Lower leg skin (tissue), 4 donors: ENCODE measurements at regions not wholly inside any gene's neighbourhood (a gene's known extent, or its start where the extent isn't known, plus 50 kb on each side); places are given as distances from the start of the nearest gene placed in this dataset.
"Not testable (repeated sequence)": the region's sequence is repeated elsewhere in the genome, so short reads cannot be mapped to it uniquely, and the experiment has no call there.

Experiments used
- DNase-seq, 2 donors: peaks; one replicate each; pipeline ENCODE4 v3.0.0-alpha.2; 2019; ENCODE audit warnings: low spot score in 2 of 2
- H3K4me3 ChIP-seq: fragments of 200-600 bp; sonication (generic); 2 replicates; pipeline ENCODE4 v1.5.1; 2017; ENCODE audit warnings: mild to moderate bottlenecking, low read depth; ENCODE audit not compliant: poor library complexity, severe bottlenecking
- CTCF ChIP-seq, 3 donors: fragments of 450-650 bp; IDR thresholded peaks; one replicate each; pipeline ENCODE4 v1.5.1; 2016; ENCODE audit warnings: antibody characterized with exemption in 3 of 3, mild to moderate bottlenecking in 3 of 3, moderate library complexity in 2 of 3
- POLR2A ChIP-seq, 2 donors: fragments of 450-650 bp; IDR thresholded peaks; one replicate each; pipeline ENCODE4 v1.6.1; 2016 to 2017; ENCODE audit warnings: antibody characterized with exemption in 2 of 2, mild to moderate bottlenecking in 1 of 2, moderate library complexity in 1 of 2
- WGBS, 2 donors: methylation state at CpG; one replicate each; pipeline ENCODE4 v1.1.5; 2018; 5-methylcytosine and 5-hydroxymethylcytosine counted together
- intact Hi-C: fragments of 100-400 bp; cut with DNase I; formaldehyde crosslinking; loops from one replicate; pipeline ENCODE4 v1.15.0; 2023; ENCODE audit warnings: low total_unique reads

DNA sequence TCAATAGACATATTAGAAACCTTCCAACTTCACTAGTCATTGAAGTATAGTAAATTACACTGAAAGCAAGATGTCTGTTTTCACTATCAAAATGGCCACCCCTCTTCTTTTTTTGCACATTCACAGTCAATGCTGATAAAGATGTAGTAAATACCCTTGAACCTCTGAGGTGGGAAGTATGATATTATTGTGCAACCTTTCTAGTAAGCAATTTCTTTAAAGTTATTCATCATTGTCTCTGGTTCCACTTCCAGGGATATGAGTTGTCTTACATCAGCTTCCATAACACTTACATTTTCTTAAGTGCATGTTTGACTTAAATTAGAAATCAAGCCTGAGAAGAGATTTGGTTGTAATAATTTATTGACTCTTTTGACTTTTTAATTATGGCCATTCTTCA is 453.9 kb upstream of the MGAT4C start:
- intact Hi-C loops = no loop called here
- no peak overlapping the region for H3K4me3 ChIP-seq
- no peak for TF ChIP-seq CTCF (IDR thresholded peaks at IDR 0.05)
- TF ChIP-seq POLR2A (IDR thresholded peaks at IDR 0.05) = no peak

DNA sequence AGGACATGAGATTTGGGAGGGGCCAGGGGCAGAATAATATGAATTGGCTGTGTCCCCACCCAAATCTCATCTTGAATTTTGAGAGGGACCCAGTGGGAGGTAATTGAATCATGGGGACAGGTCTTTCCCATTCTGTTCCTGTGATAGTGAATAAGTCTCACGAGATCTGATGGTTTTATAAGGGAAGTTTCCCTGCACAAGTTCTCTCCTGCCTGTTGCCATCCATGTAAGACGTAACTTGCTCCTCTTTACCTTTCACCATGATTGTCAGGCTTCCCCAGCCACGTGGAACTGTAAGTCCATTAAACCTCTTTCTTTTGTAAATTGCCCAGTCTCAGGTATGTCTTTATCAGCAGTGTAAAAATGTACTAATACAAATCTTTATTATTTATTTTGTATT is 452.8 kb upstream of the MGAT4C start:
- 67 to 70% methylated on average over 3 of the region's 3 CpGs for WGBS, 2 donors

More for the DNA sequence above, 453.9 kb upstream of the MGAT4C start:
- DNase-seq = no peak

DNA sequence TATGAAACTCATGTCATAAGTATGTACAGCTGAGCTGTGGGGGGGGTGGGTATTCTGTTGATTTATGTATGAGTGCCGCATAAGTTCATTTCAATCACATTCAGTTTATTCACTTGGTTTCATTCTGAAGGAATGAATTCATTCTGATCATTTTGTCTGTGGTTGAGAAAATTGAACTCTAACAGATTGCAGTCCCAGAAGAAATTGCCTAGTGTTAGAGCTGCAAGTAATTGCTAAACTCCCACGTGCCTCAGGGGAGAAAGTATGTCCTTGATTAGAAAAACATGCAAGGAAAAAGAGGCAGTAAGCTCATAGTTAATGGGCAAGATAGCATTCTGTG is 442.4 kb upstream of the MGAT4C start:
- DNase-seq = no peak
- 28 to 54% methylated on average over 2 of the region's 2 CpGs for WGBS, 2 donors

More for the DNA sequence above, 452.8 kb upstream of the MGAT4C start:
- DNase-seq, H3K4me3 ChIP-seq, intact Hi-C loops: not testable (repeated sequence)

DNA sequence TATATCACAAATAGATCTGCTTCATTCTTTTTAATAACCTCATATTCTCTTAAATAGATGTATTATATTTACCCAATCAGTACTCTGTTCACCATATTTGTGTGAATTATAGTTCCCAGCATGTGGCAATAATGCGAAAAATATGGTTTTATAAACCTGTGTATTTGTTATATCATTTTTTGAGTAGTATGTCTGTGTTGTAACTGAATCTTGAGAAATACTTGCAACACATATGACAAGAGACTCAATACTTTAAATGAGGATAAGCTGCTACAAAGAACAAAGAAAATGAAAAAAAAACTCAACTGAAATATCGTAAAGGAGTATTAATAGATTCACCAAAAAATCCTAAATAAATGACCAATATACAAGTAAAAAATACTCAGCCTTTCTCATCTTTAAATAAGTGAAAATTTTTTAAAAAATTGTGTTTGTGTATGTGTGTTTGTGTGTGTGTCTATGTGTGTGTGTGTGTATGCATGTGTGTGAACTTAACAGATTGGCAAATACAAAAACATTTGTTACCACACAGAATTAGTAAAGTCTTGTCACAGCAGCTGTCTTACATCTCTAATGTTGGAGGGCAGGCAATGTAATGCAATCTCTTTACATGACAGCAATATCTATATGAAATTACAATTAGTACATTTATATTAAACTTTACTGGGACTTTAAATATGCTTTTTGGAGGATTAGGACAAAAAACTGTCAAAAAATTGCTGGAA is 441.9 kb upstream of the MGAT4C start:
- intact Hi-C loops = no loop called here
- WGBS, 2 donors = 72 to 77% methylated on average over 2 of the region's 2 CpGs
- no peak overlapping the region for H3K4me3 ChIP-seq
- TF ChIP-seq POLR2A (IDR thresholded peaks at IDR 0.05) = no peak
- no peak for TF ChIP-seq CTCF (IDR thresholded peaks at IDR 0.05)
- no peak for DNase-seq

More for the DNA sequence above, 442.4 kb upstream of the MGAT4C start:
- no peak for TF ChIP-seq CTCF (IDR thresholded peaks at IDR 0.05)
- TF ChIP-seq POLR2A (IDR thresholded peaks at IDR 0.05) = no peak
- no peak overlapping the region for H3K4me3 ChIP-seq
- intact Hi-C loops = no loop called here

GRCh38 chr12:86683568-86684304 is 427.5 kb upstream of the MGAT4C start:
- H3K4me3 ChIP-seq = no peak overlapping the region
- DNase-seq = no peak
- WGBS, 2 donors = 57 to 63% methylated on average over 6 of the region's 6 CpGs
- intact Hi-C loops = no loop called here
- TF ChIP-seq POLR2A (IDR thresholded peaks at IDR 0.05) (no peak), CTCF (IDR thresholded peaks at IDR 0.05) (no peak)

DNA sequence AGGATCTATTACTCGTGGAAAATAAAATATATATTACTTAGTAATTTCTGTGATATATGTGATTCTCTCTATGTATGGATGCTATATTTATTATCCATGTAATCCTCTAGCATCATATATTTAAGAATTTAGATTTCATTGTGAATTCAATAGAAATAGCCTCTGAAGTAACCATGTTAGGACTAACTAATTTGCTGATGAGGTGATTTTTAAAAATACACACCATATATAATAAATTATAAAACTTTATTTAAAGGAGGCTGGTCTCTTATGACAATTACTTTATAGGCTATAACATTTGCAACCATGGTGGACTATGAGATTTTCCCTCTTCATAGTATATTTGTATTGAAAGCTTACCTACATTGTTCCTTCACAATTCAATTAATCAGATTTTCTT is 424.9 kb upstream of the MGAT4C start:
- WGBS, 2 donors = 46 to 55% methylated on average over 1 of the region's 1 CpG
- TF ChIP-seq CTCF (IDR thresholded peaks at IDR 0.05) (no peak), POLR2A (IDR thresholded peaks at IDR 0.05) (no peak)
- no peak overlapping the region for H3K4me3 ChIP-seq
- intact Hi-C loops = no loop called here
- DNase-seq = no peak
